Activated naive CD4-positive, alpha-beta T cell treated with Interleukin-2 at 50 U/mL for 16 hours (primary cell): ENCODE measurements at regions not wholly inside any gene's neighbourhood (a gene's known extent, or its start where the extent isn't known, plus 50 kb on each side); places are given as distances from the start of the nearest gene placed in this dataset.
"Not testable (repeated sequence)": the region's sequence is repeated elsewhere in the genome, so short reads cannot be mapped to it uniquely, and the experiment has no call there.

ENCODE experiments used
- DNase-seq: peaks from one replicate; pipeline ENCODE4 v3.0.0-alpha.2; 2020

- DNase-seq: no peak
These were observed 141.1 kb downstream of the TLR5 start for GRCh38 chr1:223001653-223002634.

GRCh38 chr1:223003549-223003948, 139.5 kb downstream of the TLR5 start:
- no peak for DNase-seq

- DNase-seq: no peak
These were observed 136.7 kb downstream of the TLR5 start for GRCh38 chr1:223006371-223006770.

GRCh38 chr1:223006917-223007648, 136.0 kb downstream of the TLR5 start:
- no peak for DNase-seq

GRCh38 chr1:223007935-223008334, 135.1 kb downstream of the TLR5 start:
- DNase-seq: no peak

- no peak for DNase-seq
These were observed 134.2 kb downstream of the TLR5 start for GRCh38 chr1:223008808-223009207.

- no peak for DNase-seq
These were observed 133.6 kb downstream of the TLR5 start for GRCh38 chr1:223009406-223009805.

- DNase-seq: no peak
These were observed 132.2 kb downstream of the TLR5 start for GRCh38 chr1:223010582-223011504.

GRCh38 chr1:223011505-223011856, 131.6 kb downstream of the TLR5 start:
- DNase-seq: no peak

GRCh38 chr1:223012176-223012788, 130.8 kb downstream of the TLR5 start:
- no peak for DNase-seq

GRCh38 chr1:223012938-223013337, 130.1 kb downstream of the TLR5 start:
- no peak for DNase-seq

- no peak for DNase-seq
These were observed 128.7 kb downstream of the TLR5 start for GRCh38 chr1:223014142-223014873.

- no peak for DNase-seq
These were observed 126.7 kb downstream of the TLR5 start for GRCh38 chr1:223016381-223016780.

- DNase-seq: no peak
These were observed 126.2 kb downstream of the TLR5 start for GRCh38 chr1:223016890-223017289.

- DNase-seq: no peak
These were observed 125.8 kb downstream of the TLR5 start for GRCh38 chr1:223017291-223017690.

- DNase-seq: no peak
These were observed 124.5 kb downstream of the TLR5 start for GRCh38 chr1:223018534-223018933.

GRCh38 chr1:223019256-223019655, 123.8 kb downstream of the TLR5 start:
- no peak for DNase-seq

- no peak for DNase-seq
These were observed 122.3 kb downstream of the TLR5 start for GRCh38 chr1:223020770-223021169.

GRCh38 chr1:223022641-223023473, 120.2 kb downstream of the TLR5 start:
- DNase-seq: no peak

GRCh38 chr1:223023863-223024262, 119.2 kb downstream of the TLR5 start:
- DNase-seq: no peak

GRCh38 chr1:223024486-223024885, 118.6 kb downstream of the TLR5 start:
- not testable (repeated sequence) for DNase-seq
